Right cardiac atrium (tissue), 5 donors: ENCODE measurements at regions not wholly inside any gene's neighbourhood (a gene's known extent, or its start where the extent isn't known, plus 50 kb on each side); places are given as distances from the start of the nearest gene placed in this dataset.

ENCODE experiments used
- ATAC-seq, 2 donors: fragments of 200-7000 bp; cut with Tn5 transposase; one replicate each; pipeline versions ENCODE4 v1.8.0 to v1.9.1; 2020; ENCODE audit warnings: moderate library complexity in 2 of 2, mild to moderate bottlenecking in 1 of 2
- DNase-seq, 3 donors: peaks; one replicate each; pipeline ENCODE4 v3.0.0-alpha.2; 2020
- H3K27ac ChIP-seq: one replicate; pipeline ENCODE4 v1.5.1; 2013; ENCODE audit warnings: mild to moderate bottlenecking, low read length, control low read depth, moderate library complexity
- H3K27me3 ChIP-seq: one replicate; pipeline ENCODE4 v1.6.1; 2013; ENCODE audit not compliant: control insufficient read depth, insufficient read depth
- H3K4me1 ChIP-seq: one replicate; pipeline ENCODE4 v1.6.1; 2013; ENCODE audit warnings: low read length; ENCODE audit not compliant: control insufficient read depth, insufficient read depth
- H3K4me3 ChIP-seq: one replicate; pipeline ENCODE4 v1.5.1; 2013; ENCODE audit warnings: low read length, control low read depth
- H3K9me3 ChIP-seq: one replicate; pipeline ENCODE4 v1.6.1; 2013; ENCODE audit warnings: low read length; ENCODE audit not compliant: control insufficient read depth
- WGBS: extraction: QIAGEN DNeasy Blood & Tissue Kit; methylation state at CpG from one replicate; pipeline ENCODE4 v1.1.7; 2013; 5-methylcytosine and 5-hydroxymethylcytosine counted together
- intact Hi-C, 4 donors: fragments of 100-400 bp; cut with DNase I; formaldehyde crosslinking; loops; one replicate each; pipeline versions ENCODE4 v1.11.0 to v1.14.0; 2022 to 2023
- donor health status: healthy with polysubstance abuse.
- donor health status: DM: no; HTN: yes; CAD: no.
- donor health status: DM: no; HTN: no; CAD: no.
- donor health status: DM: no; HTN: yes; CAD: no; lungs with severe emphysema.
- donor health status: DM: yes; HTN: yes; CAD: no.

DNA sequence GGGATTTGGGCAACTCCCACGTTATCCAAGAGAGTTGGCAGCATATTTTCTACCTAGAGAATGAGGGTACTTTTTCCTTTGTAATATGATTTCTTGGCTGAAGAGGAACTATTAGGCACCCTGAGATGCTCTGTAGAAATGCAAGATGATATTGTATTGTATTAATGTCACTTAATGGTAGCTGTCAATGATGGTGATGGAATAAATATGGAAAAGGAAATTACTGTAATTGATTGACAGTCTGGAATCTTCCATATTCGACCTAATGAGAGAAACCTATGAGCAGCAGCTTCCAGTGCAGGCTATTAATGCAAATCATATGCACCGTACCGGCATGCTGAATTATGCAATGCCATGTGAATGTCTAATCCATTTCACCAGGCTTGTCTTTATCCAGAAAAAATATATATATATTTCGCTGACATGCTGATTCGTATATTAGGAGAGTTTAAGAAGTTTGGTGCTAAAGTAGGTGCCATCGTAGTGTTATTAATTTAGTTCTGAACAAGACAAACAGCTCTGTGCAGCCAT lies 494.2 kb upstream of the JARID2 start:
- no peak overlapping the region for H3K27ac ChIP-seq
- no peak overlapping the region for H3K4me3 ChIP-seq
- 73% methylated on average over 7 of the region's 7 CpGs for WGBS
- no peak for ATAC-seq
- H3K9me3 ChIP-seq, result no peaks in the 10 kb centered on the region
- intact Hi-C loops, result no loop called here
- no peak for DNase-seq
- H3K27me3 ChIP-seq, result no peaks in the 10 kb centered on the region
- no peaks in the 10 kb centered on the region for H3K4me1 ChIP-seq

GRCh38 chr6:14754751-14755513 lies 490.9 kb upstream of the JARID2 start:
- DNase-seq (no peak), ATAC-seq (no peak)
- Histone ChIP-seq H3K9me3 (no peaks in the 10 kb centered on the region), H3K4me1 (no peaks in the 10 kb centered on the region), H3K27me3 (no peaks in the 10 kb centered on the region), H3K4me3 (no peak overlapping the region), H3K27ac (no peak overlapping the region)
- intact Hi-C loops, result no loop called here
- WGBS, result 93% methylated on average over 22 of the region's 22 CpGs

DNA sequence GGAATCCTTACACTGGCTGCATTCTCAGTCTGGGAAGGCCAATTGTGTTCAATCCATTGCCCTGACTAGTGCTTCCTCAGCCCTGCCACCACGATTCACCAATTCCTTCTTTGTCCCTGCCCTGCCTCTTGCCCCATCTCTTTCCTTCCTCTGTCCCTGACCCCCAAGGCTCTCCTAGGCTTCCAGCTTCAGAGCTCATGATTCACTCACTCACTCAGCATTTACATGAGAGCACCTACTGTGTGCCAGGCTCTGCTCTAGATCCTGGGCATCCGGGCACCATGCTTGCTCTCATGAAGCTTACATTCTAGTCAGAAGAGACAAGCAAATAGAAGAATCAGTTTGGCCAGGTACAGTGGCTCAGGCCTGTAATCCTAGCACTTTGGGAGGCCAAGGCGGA lies 489.5 kb upstream of the JARID2 start:
- no peak for DNase-seq
- H3K4me3 ChIP-seq, result no peak overlapping the region
- ATAC-seq, result no peak
- 96% methylated on average over 3 of the region's 3 CpGs for WGBS
- H3K9me3 ChIP-seq, result no peaks in the 10 kb centered on the region
- H3K4me1 ChIP-seq, result no peaks in the 10 kb centered on the region
- H3K27me3 ChIP-seq, result no peaks in the 10 kb centered on the region
- intact Hi-C loops, result no loop called here
- H3K27ac ChIP-seq, result no peak overlapping the region

DNA sequence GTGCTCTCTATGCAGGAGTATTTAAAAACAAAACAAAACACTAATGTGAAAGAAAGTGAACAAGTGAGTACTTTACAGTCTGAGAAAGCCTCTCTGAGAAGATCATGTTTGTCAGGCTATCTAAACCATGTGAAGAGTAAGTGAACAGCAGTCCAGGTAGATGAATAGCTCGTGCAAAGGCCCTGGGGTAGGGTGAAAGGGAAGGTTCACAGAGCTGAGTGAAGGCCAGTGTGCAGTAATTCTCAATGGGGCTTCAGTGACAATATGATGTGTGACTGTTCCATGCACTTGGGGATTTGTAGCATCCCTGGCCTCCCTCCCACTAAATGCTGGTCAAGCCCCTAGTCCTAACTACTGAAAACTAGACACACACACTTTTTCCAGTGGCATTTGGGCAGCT lies 488.9 kb upstream of the JARID2 start:
- no peaks in the 10 kb centered on the region for H3K9me3 ChIP-seq
- intact Hi-C loops, result no loop called here
- no peaks in the 10 kb centered on the region for H3K4me1 ChIP-seq
- WGBS, result 96% methylated on average over 1 of the region's 1 CpG
- no peak overlapping the region for H3K4me3 ChIP-seq
- H3K27me3 ChIP-seq, result no peaks in the 10 kb centered on the region
- H3K27ac ChIP-seq, result no peak overlapping the region
- no peak for DNase-seq
- no peak for ATAC-seq

DNA sequence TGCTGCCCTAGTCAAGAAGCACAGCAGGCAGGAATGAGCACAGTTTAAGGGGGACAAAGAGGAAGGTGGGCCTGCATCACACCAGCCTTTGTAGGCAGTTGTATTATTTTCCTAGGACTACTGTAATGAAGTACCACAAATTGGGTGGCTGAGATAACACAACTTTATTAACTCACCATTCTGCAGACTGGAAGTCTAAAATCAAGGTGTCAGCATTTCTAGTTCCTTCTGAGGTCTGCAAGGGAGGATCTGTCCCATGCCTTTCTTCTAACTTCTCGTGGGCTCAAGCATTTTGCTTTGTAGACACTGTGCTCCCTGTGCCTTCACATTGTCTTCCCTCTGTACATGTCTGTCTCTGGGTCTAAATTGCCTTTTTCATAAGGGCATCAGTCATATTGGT lies 488.5 kb upstream of the JARID2 start:
- ATAC-seq, result peak in 1 of 2 donors; percentile 33
- H3K27ac ChIP-seq, result no peak overlapping the region

GRCh38 chr6:14758421-14759081 lies 487.3 kb upstream of the JARID2 start:
- intact Hi-C loops, result no loop called here
- no peaks in the 10 kb centered on the region for H3K4me1 ChIP-seq
- ATAC-seq, result no peak
- H3K27me3 ChIP-seq, result no peaks in the 10 kb centered on the region
- H3K27ac ChIP-seq, result no peak overlapping the region
- H3K4me3 ChIP-seq, result no peak overlapping the region
- no peak for DNase-seq
- 88% methylated on average over 8 of the region's 8 CpGs for WGBS
- no peaks in the 10 kb centered on the region for H3K9me3 ChIP-seq

More for the DNA sequence above, 488.5 kb upstream of the JARID2 start:
- no peaks in the 10 kb centered on the region for H3K4me1 ChIP-seq
- H3K27me3 ChIP-seq, result no peaks in the 10 kb centered on the region
- intact Hi-C loops, result no loop called here
- 88% methylated on average over 1 of the region's 1 CpG for WGBS
- H3K9me3 ChIP-seq, result no peaks in the 10 kb centered on the region
- DNase-seq, result no peak
- no peak overlapping the region for H3K4me3 ChIP-seq

DNA sequence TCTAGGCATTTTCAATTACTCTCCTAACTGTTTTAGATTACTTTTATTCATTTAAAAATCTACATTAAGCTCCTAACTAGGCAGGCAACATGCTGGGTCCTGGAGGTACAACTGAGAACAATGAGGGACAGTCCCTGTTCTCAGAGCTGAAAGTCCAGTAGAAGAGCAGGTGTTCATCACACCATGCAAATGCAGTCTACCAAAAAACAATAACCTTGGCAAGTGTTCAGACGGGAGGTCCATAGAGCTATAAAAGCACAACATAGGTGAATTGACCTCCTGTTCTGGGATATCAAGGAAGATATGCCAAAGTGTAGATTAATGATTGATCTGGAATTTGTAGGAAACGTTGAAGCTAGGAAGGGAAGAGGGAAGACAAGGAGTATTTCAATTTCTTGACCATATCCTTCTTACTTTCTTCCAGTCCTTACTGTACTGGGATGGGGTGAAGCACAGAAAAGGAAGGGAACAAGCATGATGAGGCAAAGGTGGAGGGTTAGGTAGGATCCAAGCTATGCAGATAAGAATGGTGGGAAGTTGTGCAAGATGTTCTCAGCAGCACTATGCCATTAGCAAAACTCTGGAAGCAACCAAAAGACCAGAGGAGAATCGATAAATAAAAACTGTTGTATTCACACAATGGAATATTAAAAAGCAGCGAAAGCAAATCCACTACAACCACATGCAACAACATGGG lies 485.7 kb upstream of the JARID2 start:
- whole genome bisulfite sequencing, result 90% methylated on average over 4 of the region's 4 CpGs
- DNase-seq, result no peak
- H3K4me1 ChIP-seq, result no peaks in the 10 kb centered on the region
- intact Hi-C loops, result no loop called here
- no peaks in the 10 kb centered on the region for H3K9me3 ChIP-seq
- H3K27ac ChIP-seq, result no peak overlapping the region
- no peaks in the 10 kb centered on the region for H3K27me3 ChIP-seq
- ATAC-seq, result no peak
- no peak overlapping the region for H3K4me3 ChIP-seq

GRCh38 chr6:14762077-14762476 lies 483.8 kb upstream of the JARID2 start:
- Histone ChIP-seq H3K9me3 (no peaks in the 10 kb centered on the region), H3K27ac (no peak overlapping the region), H3K4me3 (no peak overlapping the region), H3K27me3 (no peaks in the 10 kb centered on the region), H3K4me1 (no peaks in the 10 kb centered on the region)
- WGBS, result 92% methylated on average over 8 of the region's 8 CpGs
- intact Hi-C loops, result no loop called here
- ATAC-seq (no peak), DNase-seq (no peak)

GRCh38 chr6:14763139-14763538 lies 482.7 kb upstream of the JARID2 start:
- DNase-seq, result no peak
- Histone ChIP-seq H3K27me3 (no peaks in the 10 kb centered on the region), H3K4me3 (no peak overlapping the region), H3K9me3 (no peaks in the 10 kb centered on the region), H3K27ac (no peak overlapping the region), H3K4me1 (no peaks in the 10 kb centered on the region)
- 71% methylated on average over 6 of the region's 6 CpGs for WGBS
- intact Hi-C loops, result no loop called here
- ATAC-seq, result no peak

GRCh38 chr6:14763616-14764015 lies 482.3 kb upstream of the JARID2 start:
- ATAC-seq (no peak), DNase-seq (no peak)
- Histone ChIP-seq H3K27me3 (no peaks in the 10 kb centered on the region), H3K9me3 (no peaks in the 10 kb centered on the region), H3K4me3 (no peak overlapping the region), H3K27ac (no peak overlapping the region), H3K4me1 (no peaks in the 10 kb centered on the region)
- intact Hi-C loops, result no loop called here
- WGBS, result 92% methylated on average over 1 of the region's 1 CpG

DNA sequence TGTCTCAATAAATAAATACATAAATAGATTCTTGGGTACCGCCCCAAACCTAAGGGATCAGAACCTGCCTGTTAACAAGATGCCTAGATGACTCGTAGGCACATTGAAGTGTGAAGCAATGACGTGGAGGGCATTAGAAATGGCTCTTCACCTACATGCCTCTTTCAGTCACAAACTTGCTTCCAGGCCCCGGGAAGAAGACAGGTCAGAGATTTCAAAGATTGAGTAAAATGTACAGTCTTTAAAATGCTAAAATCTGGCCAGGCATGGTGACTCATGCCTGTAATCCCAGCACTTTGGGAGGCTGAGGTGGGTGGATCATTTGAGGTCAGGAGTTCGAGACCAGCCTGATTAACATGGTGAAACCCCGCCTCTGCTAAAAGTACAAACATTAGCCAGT lies 480.8 kb upstream of the JARID2 start:
- ATAC-seq (no peak), DNase-seq (no peak)
- Histone ChIP-seq H3K4me3 (no peak overlapping the region), H3K9me3 (no peaks in the 10 kb centered on the region), H3K27ac (no peak overlapping the region), H3K4me1 (no peaks in the 10 kb centered on the region), H3K27me3 (no peaks in the 10 kb centered on the region)
- 98% methylated on average over 6 of the region's 6 CpGs for WGBS
- intact Hi-C loops, result no loop called here
